HL-60 (cell line): ENCODE measurements at regions not wholly inside any gene's neighbourhood (a gene's known extent, or its start where the extent isn't known, plus 50 kb on each side); places are given as distances from the start of the nearest gene placed in this dataset.

Experiments used
- DNase-seq, 2 experiments: peaks; one replicate each; pipeline ENCODE4 v3.0.0-alpha.2; 2010 to 2020; ENCODE audit warnings: low read depth in 1 of 2, low spot score in 1 of 2
- H3K27ac ChIP-seq: fragments of 250-450 bp; sonication (Bioruptor Pico); replicated peaks from 2 replicates; pipeline ENCODE4 v1.5.1; 2020; ENCODE audit warnings: mild to moderate bottlenecking, moderate library complexity
- H3K27me3 ChIP-seq: fragments of 250-450 bp; sonication (Bioruptor Pico); 2 replicates; pipeline ENCODE4 v1.5.1; 2021; ENCODE audit warnings: mild to moderate bottlenecking, moderate library complexity; ENCODE audit not compliant: insufficient read depth, poor library complexity, severe bottlenecking
- H3K4me3 ChIP-seq: replicated peaks from 2 replicates; pipeline ENCODE4 v1.5.1; 2011; ENCODE audit warnings: mild to moderate bottlenecking, control low read depth, low read length; ENCODE audit not compliant: insufficient read depth
- CTCF ChIP-seq: IDR thresholded peaks from one replicate; pipeline ENCODE4 v1.5.1; 2011; ENCODE audit warnings: low read length, control low read depth, inconsistent platforms; ENCODE audit not compliant: insufficient read depth
- GABPA ChIP-seq: IDR thresholded peaks from 2 replicates; pipeline ENCODE4 v1.6.1; 2012; ENCODE audit warnings: low read depth
- POLR2AphosphoS5 ChIP-seq: IDR thresholded peaks from 2 replicates; pipeline ENCODE4 v1.6.1; 2012; ENCODE audit warnings: low read depth
- REST ChIP-seq: IDR thresholded peaks from 2 replicates; pipeline ENCODE4 v1.6.1; 2012; ENCODE audit warnings: low read depth; ENCODE audit not compliant: insufficient replicate concordance
- SPI1 ChIP-seq: IDR thresholded peaks from 2 replicates; pipeline ENCODE4 v1.6.1; 2012; ENCODE audit warnings: low read depth, mild to moderate bottlenecking, borderline replicate concordance

GRCh38 chr6:167698540-167698939 lies 128.2 kb upstream of the AFDN start:
- Histone ChIP-seq H3K27ac (no peak overlapping the region), H3K4me3 (no peak overlapping the region)

GRCh38 chr6:167699141-167699931 lies 127.4 kb upstream of the AFDN start:
- DNase-seq: peak; percentile 61 to 74
- TF ChIP-seq REST (no peak), SPI1 (peak; percentile 88), CTCF (no peak), POLR2AphosphoS5 (0 out of 2 replicates have a peak, but pooled peaks have one; percentile 18), GABPA (no peak)
- H3K27ac ChIP-seq: peak overlapping the region; percentile 39
- no peak overlapping the region for H3K4me3 ChIP-seq
- no peaks in the 10 kb centered on the region for H3K27me3 ChIP-seq

More at GRCh38 chr6:167698540-167698939, 128.2 kb upstream of the AFDN start:
- TF ChIP-seq CTCF (no peak), POLR2AphosphoS5 (no peak), SPI1 (no peak), REST (no peak), GABPA (no peak)
- H3K27me3 ChIP-seq: no peaks in the 10 kb centered on the region
- no peak for DNase-seq

- no peaks in the 10 kb centered on the region for H3K27me3 ChIP-seq
- H3K27ac ChIP-seq: no peak overlapping the region
- no peak for TF ChIP-seq POLR2AphosphoS5
- TF ChIP-seq CTCF: no peak
- TF ChIP-seq GABPA: no peak
- TF ChIP-seq SPI1: no peak
- TF ChIP-seq REST: no peak
- DNase-seq: no peak
- H3K4me3 ChIP-seq: no peak overlapping the region
These were observed 126.5 kb upstream of the AFDN start for GRCh38 chr6:167700199-167700598.
